Forelimb muscle (tissue), 1 donor: ENCODE measurements at regions not wholly inside any gene's neighbourhood (a gene's known extent, or its start where the extent isn't known, plus 50 kb on each side); places are given as distances from the start of the nearest gene placed in this dataset.

Experiments used
- DNase-seq: peaks from one replicate; pipeline ENCODE4 v3.0.0-alpha.2; 2013; ENCODE audit warnings: low read depth

- peak; percentile 70 for DNase-seq
Measured at GRCh38 chr2:4369826-4370419, 666.5 kb downstream of the DCDC2C start.

- no peak for DNase-seq
Measured at GRCh38 chr2:4370422-4371090, 667.2 kb downstream of the DCDC2C start.

- DNase-seq = no peak
Measured at GRCh38 chr2:4381049-4381448, 677.7 kb downstream of the DCDC2C start.

GRCh38 chr2:4381773-4382172, 678.4 kb downstream of the DCDC2C start:
- DNase-seq = no peak

GRCh38 chr2:4391013-4391412, 687.6 kb downstream of the DCDC2C start:
- no peak for DNase-seq

GRCh38 chr2:4404363-4404762, 701.0 kb downstream of the DCDC2C start:
- no peak for DNase-seq

GRCh38 chr2:4408321-4408720, 704.9 kb downstream of the DCDC2C start:
- no peak for DNase-seq

- no peak for DNase-seq
Measured at GRCh38 chr2:4412637-4413187, 709.3 kb downstream of the DCDC2C start.

- no peak for DNase-seq
Measured at GRCh38 chr2:4415171-4415570, 711.8 kb downstream of the DCDC2C start.

- no peak for DNase-seq
Measured at GRCh38 chr2:4415810-4416413, 712.5 kb downstream of the DCDC2C start.

GRCh38 chr2:4416431-4416830, 713.1 kb downstream of the DCDC2C start:
- DNase-seq = no peak

- DNase-seq = no peak
Measured at GRCh38 chr2:4417771-4418170, 714.4 kb downstream of the DCDC2C start.

GRCh38 chr2:4420032-4420431, 716.7 kb downstream of the DCDC2C start:
- no peak for DNase-seq

GRCh38 chr2:4424153-4424552, 720.8 kb downstream of the DCDC2C start:
- DNase-seq = no peak

GRCh38 chr2:4427083-4427482, 723.7 kb downstream of the DCDC2C start:
- DNase-seq = no peak

GRCh38 chr2:4445821-4446220, 742.4 kb downstream of the DCDC2C start:
- DNase-seq = no peak

- no peak for DNase-seq
Measured at GRCh38 chr2:4454907-4455306, 751.5 kb downstream of the DCDC2C start.

GRCh38 chr2:4455486-4456155, 752.2 kb downstream of the DCDC2C start:
- no peak for DNase-seq

- DNase-seq = no peak
Measured at GRCh38 chr2:4464634-4465266, 761.4 kb downstream of the DCDC2C start.

- no peak for DNase-seq
Measured at GRCh38 chr2:4465671-4466070, 762.3 kb downstream of the DCDC2C start.

- no peak for DNase-seq
Measured at GRCh38 chr2:4475618-4476017, 772.2 kb downstream of the DCDC2C start.

- DNase-seq = no peak
Measured at GRCh38 chr2:4483050-4483449, 779.7 kb downstream of the DCDC2C start.
